Kidney tubule cell (primary cell): ENCODE measurements at regions not wholly inside any gene's neighbourhood (a gene's known extent, or its start where the extent isn't known, plus 50 kb on each side); places are given as distances from the start of the nearest gene placed in this dataset.
"Not testable (repeated sequence)": the region's sequence is repeated elsewhere in the genome, so short reads cannot be mapped to it uniquely, and the experiment has no call there.

Experiments
- DNase-seq: peaks from one replicate; pipeline ENCODE4 v3.0.0-alpha.2; 2018; ENCODE audit warnings: low spot score

DNA sequence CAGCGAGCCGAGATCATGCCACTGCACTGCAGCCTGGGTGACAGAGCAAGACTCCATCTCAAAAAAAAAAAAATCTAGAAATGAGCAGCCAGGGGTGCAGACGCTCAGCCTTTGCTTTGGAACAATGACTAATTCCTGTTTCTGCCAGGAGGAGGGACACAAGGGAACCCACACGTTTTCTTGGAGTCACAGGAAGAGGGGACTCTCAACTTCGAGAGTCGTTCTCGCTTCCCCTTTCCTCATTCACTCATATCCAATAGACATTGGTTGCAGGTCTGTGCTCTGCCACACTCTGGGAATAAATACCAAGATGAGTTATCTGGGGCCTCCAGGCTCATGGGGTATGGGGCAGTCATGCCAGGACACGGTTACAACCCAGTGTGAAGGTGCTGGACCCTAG, 91.5 kb upstream of the RREB1 start:
- DNase-seq: peak; percentile 20

DNA sequence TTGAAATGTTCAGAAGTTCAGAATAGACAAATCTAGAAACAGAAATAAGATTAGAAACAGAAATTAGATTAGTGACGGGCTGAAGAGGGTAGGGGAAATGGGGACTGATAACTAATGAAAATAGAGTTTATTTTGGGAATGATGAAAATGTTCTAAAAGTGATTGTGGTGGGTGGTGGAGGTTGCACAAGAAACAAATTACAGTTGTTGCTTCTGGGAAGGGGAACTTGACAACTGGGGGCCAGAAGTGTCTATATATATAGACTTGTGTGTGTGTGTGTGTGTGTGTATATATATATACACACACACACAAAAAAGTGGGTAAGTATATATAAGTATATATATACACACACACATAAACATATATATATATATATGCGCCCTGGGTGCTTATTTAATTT, 86.5 kb upstream of the RREB1 start:
- no peak for DNase-seq

DNA sequence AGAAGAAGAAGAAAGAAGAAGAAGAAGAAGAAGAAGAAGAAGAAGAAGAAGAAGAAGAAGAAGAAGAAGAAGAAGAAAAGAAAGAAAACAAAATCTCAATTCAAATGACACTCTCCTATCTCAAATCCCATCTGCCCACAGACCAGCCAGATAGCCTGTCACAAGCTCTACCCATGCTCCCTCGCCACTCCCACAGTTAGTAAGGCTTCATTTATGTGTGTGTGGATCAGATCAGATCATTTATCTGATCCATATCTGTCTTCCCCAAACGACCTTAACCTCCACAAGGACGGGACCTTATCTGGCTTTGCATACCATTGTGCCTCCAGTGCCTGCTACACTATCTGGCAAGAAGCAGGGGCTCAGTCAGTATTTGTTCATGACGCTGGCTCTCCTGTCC, 81.9 kb upstream of the RREB1 start:
- DNase-seq: no peak

DNA sequence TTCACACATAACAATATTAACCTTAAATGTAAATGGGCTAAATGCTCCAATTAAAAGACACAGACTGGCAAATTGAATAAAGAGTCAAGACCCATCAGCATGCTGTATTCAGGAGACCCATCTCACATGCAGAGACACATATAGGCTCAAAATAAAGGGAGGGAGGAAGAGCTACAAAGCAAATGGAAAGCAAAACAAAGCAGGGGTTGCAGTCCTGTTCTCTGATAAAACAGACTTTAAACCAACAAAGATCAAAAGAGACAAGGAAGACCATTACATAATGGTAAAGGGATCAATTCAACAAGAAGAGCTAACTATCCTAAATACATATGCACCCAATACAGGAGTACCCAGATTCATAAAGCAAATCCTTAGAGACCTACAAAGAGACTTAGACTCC, 78.8 kb upstream of the RREB1 start:
- not testable (repeated sequence) for DNase-seq

DNA sequence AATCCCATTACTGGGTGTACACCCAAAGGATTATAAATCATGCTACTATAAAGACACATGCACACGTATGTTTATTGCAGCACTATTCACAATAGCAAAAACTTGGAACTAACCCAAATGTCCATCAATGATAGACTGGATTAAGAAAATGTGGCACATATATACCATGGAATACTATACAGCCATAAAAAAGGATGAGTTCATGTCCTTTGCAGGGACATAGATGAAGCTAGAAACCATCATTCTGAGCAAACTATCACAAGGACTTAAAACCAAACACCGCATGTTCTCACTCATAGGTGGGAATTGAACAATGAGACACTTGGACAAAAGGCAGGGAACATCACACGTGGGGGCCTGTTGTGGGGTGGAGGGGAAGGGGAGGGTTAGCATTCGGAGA, 76.8 kb upstream of the RREB1 start:
- not testable (repeated sequence) for DNase-seq

DNA sequence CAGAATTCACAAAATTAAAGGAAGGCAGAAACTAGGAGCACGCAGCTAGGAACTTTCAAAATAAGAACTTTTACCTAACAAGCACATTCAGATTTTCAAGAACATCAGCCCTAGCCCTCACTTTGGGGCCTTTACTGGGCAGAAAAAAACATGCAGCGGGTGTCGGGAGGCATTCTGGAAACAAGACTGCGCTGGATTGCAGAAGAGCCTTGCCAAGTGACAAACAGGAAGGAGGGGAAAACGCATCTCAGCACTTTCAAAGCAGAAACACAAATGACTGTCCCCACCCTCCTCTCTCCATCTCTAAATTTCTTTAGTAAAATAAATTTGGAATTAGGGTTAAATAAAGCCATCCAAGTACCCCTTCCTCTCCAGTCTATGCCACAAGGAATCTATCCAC, 74.6 kb upstream of the RREB1 start:
- no peak for DNase-seq

DNA sequence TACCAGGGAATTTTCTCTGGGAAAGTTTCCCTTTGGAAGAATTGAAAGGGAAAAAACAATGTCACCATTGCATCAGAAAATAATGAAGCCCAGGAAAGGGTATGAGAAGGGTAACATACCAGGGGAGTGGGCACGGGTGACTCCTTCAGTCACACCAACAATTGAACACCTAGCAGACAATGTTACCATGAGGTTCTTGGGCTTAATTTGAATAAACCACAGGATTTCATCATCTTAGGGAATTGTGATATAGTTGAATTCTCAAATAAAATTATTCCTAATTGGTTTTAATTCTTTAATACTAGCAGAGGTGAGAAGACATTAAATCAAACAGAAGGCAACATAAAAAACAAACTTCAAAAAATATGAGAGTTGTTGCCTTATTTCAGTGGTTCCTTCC, 73.7 kb upstream of the RREB1 start:
- DNase-seq: no peak

DNA sequence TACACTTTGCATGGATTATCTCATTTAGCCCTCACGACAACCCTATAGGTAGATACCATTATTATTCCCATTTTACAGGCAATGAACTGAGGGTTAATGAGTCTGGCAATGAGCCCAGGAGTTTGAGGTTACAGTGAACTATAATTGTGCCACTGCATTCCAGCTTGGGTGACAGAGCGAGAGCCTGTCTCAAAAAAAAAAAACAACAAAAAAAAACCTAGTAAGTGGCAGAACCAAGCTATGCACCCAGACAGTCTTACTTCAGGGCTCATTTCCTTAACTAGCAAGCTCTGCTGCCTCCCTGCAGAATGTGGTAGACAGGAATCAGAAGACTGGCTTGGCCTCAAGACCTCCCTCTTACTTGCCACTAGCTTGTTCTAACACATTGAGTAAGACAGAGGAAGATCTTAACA, 71.9 kb upstream of the RREB1 start:
- peak; percentile 39 for DNase-seq

DNA sequence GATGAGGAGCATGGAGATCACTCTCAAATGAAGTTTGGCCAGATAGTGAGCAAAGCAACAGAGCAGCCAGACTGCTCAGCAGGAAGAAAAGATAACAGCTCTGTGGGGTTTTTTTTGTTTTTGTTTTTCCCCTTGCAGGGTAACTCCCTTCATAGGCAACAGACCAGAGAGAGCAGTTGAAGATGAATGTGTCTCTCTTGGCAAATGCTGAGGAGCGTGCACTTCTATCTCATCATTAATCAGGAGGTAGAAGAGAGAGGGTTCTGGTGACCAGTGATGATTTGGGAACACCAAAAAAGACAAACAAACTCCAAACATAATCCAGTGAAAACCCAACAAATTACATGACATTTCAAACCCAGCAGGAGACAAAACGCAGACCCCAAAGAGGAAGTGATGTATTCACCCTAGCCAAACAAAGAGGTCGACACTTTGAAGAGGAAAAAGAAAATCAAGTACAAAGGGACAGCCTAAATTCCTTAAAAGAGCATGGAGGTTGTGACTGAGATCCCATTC, 66.2 kb upstream of the RREB1 start:
- DNase-seq: no peak

DNA sequence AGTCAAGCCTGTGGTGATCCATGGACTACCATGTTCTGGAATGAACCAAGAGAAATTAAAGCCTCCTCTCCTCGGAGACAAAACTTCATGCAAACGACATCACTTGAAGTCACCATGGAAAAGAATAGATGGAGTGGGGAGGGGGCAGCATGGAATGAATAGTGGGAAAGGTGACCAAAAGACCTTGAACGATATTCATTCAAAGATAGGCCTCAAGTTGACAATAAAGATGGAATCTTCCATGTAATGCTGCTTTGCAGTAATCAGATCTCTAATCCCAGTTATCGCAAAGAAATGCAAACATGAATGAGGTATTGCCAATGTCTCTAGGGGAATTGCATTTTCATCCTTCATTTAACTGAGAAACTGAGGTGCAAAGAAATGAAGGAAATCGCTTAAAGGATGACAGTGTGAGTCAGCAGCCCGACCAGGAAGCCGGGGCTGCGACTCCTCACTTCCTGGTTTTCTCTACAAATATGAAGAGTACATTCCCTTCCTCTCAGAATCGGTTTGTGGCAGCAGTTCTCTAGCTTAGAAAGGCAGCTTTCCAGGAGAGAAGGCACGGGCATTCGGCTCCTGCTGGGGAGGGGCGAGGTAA, 65.6 kb upstream of the RREB1 start:
- peak; percentile 69 for DNase-seq

DNA sequence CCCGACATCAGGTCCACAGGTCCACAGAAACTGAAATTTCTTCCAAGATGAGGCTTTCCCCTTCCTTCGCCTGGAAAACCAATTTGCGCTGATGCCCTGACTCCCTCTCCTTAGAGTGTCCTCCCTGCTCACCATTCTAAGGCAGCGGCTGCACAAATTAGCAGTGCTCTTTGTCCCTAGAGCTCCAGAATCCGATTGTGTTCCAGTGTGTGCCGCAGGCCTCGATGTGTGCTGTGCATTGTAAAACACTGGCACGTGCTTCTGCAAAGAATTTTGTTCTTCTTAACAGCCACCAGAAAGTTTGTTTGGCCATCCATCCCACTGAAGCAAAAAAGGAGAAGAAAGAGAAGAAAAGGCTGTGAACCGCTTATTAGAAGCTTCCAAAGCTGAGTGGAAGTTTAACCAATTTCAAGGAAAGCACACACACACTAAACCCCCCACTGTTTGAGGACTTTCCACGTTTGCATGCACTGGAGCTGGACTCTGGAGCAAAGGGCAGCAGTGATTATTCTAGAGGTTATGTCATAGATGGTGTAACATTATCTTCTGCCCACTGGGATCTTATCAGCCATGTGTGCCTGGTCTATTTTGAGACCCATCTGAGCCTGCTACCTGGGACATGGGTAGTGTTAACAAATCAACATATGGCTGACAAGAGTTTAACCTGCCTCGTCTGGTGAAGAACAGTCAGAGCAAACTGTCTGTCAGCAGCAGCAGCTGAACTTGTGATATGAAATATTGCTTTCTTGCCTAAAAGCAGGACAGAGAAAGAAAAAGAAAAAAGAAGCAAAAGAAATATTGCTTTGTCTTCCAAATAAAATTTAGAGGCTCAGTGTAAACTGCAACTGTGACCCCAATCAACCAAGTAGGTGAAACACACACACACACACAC, 64.9 kb upstream of the RREB1 start:
- peak; percentile 17 for DNase-seq

DNA sequence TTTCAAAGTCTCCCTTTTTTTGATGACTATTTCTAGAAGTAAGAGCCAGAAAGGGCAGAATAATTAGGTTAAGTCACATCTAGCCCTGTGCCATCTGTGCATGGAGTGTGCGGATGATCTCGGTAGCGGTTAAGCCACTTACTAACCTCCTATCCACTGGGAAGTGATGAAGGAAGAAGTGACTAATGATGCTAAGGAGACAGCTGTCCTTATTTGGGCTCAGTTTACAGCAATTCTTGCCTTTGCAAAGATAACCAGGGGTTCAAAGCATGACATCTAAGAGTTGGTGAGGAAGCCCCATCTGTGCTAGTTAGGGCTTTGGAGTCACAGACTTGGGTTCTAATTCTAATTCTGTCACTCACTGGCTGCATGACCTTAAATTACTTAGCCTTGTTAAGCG, 62.4 kb upstream of the RREB1 start:
- no peak for DNase-seq

DNA sequence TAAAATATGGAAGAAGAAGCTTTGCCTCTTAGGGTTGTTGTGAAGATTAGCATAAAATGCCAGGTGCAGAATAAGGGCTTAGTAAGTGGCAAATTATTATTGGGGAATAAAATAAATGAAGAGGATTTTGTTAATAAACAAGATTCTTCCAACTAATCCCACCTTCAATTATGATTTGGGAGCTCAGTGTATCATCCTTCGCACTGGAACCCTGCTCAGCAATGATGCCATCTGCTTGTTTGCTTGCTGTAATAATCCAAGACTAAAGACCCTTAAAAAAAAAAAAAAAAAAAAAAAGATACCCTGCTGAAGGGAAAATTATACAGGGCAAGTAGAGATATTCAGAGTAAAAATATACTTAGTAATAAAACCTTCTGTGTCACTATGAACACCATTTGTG, 62.0 kb upstream of the RREB1 start:
- DNase-seq: no peak

DNA sequence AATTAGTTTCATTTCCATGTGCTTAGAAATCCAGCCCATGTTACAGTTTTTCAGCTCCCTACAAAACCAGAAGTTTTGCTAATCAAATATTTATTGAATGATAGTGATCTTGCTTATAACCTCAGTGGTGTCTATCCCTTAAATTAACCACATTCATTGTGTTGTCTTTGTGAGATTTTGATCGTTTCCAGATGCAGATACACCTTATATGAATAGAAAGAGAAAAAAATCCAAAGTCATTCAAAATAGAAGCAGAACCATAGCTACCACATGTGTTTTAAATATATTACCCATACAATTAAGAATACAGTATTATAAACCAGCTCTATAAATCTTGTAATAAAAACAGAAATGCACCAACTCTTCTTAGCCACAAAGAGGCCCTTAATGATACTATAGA, 60.6 kb upstream of the RREB1 start:
- DNase-seq: no peak

DNA sequence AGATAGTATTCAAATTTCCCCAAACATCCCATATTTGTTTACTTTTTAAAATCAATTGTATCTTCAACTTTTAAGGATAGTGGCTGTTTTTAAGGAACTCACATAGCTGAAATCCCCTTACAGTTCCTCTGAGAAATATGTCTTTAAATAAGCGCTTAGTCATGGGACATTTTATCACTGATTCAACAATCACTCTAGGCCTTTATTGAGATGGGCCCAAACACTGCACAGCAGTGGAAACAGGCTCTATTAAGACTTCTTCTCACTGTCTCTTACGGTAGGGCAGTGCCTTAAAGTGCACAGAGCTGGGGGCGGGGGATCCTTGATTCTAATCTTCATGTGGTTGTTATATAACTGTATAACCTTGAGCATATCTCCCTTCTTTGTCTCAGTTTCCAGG, 59.8 kb upstream of the RREB1 start:
- DNase-seq: no peak

DNA sequence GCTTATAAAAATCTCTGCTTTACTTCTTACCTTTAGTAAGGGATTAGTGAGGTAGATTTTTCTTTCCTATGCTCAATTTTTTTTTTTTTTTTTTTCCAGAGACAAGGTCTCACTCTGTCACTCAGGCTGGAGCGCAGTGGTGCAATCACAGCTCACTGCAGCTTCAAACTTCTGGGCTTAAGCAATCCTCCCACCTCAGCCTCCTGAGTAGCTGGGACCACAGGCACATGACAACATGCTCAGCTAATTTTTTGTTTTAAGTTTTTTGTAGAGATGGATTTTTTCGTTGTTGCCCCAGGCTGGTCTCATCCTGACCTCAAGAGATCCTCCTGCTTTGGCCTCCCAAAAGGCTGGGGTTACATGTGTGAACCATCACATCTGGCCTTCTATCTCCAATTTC, 58.9 kb upstream of the RREB1 start:
- DNase-seq: no peak

DNA sequence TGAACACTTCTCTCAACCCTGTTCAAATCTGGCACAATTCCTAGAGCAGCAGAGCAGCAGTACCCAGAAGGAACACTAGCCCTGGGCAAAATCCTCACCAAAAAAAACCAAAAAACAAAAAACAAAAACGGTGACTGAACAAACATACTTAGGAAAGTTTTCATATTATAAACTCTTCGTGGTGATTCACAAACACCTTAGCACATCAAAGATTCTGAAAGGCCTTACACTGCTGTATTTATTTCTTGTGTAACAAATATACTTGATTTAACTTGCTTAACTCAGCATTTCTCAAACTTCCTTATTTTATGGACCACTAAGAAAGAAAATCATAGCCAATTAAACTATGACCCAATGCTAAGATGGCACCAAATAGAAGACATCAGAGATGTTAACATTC, 57.8 kb upstream of the RREB1 start:
- DNase-seq: no peak

DNA sequence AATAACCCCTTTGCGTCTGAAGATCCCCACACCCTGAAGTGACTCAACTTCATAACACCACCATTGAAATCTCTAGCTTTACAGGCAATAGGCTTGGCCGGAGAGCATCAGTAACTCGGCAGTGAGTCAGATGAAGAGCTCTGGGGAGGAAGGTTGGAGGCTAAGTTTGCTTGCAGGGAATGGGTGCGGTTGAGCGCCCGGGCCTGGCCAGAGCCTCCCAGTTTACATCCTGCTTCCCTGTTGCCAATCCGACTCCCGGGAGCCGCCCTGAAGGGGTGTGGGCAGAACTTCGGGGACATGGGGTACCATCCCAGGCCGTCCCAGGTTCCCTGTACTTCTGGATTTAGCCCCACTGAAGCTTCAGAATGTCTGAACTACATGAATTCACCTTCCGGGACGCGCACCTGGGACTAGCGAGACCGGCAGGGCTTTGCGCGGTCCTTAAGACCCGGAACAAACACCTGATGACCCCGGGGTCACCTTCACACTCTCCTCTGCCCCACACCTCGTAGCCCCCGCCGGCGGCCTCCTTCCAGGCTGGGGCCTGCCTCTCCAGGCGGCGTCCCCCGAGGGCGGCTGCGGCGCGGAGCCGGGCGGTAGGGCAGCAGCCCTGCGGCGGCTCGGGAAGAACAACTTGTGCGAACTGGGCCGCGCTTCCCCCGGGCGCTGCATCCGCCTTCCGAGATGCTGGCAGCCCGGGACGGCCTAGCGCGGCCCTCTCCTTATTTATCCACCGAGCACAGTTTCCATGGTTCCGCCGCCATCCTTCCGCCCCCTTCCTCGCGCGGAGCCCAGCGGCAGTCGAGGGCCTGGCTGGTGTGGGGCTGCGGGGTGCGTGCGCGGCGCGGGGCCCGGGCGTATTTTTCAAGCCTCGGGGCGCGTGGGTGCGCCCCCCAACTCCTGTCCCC, 56.6 kb upstream of the RREB1 start:
- DNase-seq: peak; percentile 94

DNA sequence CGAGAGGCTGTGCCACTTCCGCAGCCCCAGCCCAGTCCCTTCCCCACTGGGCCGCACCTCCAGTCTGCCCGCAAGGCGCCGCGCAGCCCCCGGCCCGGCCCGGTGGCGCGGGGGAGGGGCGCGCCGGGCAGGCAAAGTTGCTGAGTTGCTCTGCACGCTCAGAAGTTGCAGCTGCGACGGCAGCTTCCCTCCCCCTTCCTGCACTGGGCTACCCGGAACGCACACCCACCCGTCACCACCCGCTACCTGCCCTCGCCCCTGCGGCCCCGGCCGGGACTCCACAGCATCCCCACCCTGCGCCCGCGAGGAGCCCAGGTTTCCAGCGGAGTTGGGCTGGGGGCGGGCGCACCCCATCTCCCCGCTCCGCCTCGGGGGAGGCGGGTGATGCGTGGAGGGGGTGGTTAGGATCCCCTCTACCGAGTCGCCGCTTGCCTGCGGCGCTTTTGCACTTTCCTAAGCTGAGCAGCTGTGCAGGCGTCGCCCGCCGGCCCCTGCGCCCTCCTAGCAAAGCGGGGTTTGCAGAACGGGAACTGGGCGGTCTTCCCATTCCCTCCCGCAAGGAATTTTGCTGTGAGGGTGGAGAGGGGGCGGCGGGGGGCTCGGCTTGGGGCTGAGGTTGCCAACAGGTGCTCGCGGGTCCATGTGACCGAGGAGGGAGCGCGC, 55.9 kb upstream of the RREB1 start:
- peak; percentile 22 for DNase-seq

DNA sequence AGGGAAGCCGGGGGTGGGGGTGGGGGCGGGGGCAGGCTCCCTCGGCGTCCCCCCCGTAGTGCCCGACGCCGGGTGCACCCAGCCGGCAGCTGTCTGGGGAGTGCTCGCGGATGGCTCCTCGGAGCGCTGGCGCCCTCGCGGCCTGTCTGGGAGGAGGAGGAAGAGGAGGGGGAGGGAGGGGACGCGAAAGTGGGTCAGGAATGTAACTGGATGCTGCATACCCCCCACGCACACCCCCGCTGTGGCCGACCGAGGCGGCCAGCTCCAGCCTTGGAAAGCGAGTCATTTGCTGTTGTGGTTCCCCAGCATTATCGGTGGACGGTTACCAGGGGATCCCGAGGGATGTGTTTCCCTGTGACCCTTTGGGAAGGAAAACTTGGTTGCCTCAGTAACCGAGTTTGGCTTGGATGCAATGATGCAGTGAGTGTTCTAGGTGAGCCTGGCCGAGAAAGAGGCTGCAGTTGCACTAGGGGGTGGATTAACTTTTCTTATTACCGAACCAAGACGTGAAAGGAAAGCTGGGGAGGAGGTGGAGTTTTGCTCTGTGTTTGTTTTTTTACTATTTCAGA, 55.2 kb upstream of the RREB1 start:
- peak; percentile 85 for DNase-seq

DNA sequence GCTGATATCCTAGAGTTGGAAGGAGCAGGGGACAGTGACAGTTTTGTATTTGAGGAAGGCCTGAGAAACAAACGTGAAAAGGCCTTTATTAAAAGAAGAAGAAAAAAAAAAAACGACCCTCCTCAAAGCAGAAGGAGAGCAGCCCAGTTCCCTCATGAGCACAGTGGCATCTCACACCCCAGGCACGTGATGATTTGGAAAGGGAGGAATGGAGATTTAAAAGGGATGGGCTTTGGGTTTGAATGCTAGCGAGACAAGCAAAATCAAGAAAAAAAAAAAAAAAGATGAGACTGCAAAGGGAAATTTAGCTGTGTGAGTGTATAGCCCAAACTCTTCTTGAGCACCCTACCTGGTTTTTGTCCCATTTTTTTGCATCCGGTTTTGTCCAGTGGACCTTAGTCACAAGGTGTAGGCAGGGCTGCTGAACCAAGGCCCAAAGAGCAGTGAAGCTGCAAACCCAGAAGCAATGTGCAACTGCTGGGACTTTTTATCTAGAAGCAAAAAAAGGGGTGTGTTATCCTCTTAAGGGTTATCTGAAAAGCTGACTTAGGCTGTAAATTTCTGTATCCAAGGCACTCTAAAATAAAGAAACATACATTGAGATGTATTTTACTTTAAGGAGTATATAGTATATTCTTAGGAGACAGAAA, 54.5 kb upstream of the RREB1 start:
- DNase-seq: peak; percentile 43
